ENCODE measurements at regions not wholly inside any gene's neighbourhood (a gene's known extent, or its start where the extent isn't known, plus 50 kb on each side); places are given as distances from the start of the nearest gene placed in this dataset.

DNA sequence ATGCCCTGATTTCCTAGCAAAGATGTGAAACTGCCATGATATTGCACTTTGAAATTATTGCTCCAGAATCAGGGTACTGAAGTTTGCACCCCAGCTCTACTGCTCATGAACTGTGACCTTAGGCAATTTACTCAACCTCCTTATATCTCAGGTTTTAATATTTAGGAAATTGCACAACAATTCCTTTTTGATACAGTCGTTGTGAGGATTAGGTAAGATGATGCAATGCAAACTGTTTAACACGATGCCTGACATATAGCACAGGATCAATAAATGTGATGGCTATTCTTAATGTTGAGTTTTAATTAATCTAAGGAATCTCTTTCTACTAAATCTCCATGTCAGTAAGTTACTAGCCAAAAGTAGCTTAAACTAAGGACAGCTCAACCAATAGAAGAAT is 555.8 kb downstream of the GALC start:
- TF ChIP-seq, protein P1, sequence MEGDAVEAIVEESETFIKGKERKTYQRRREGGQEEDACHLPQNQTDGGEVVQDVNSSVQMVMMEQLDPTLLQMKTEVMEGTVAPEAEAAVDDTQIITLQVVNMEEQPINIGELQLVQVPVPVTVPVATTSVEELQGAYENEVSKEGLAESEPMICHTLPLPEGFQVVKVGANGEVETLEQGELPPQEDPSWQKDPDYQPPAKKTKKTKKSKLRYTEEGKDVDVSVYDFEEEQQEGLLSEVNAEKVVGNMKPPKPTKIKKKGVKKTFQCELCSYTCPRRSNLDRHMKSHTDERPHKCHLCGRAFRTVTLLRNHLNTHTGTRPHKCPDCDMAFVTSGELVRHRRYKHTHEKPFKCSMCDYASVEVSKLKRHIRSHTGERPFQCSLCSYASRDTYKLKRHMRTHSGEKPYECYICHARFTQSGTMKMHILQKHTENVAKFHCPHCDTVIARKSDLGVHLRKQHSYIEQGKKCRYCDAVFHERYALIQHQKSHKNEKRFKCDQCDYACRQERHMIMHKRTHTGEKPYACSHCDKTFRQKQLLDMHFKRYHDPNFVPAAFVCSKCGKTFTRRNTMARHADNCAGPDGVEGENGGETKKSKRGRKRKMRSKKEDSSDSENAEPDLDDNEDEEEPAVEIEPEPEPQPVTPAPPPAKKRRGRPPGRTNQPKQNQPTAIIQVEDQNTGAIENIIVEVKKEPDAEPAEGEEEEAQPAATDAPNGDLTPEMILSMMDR (IDR thresholded peaks at IDR 0.05), result no peak
- TF ChIP-seq EZH2 (IDR thresholded peaks at IDR 0.05) (no peak), EZH2phosphoT487 (IDR thresholded peaks at IDR 0.05) (no peak)

Measured in neural progenitor cell (in vitro differentiated cells).